ENCODE measurements at regions not wholly inside any gene's neighbourhood (a gene's known extent, or its start where the extent isn't known, plus 50 kb on each side); places are given as distances from the start of the nearest gene placed in this dataset.

DNA sequence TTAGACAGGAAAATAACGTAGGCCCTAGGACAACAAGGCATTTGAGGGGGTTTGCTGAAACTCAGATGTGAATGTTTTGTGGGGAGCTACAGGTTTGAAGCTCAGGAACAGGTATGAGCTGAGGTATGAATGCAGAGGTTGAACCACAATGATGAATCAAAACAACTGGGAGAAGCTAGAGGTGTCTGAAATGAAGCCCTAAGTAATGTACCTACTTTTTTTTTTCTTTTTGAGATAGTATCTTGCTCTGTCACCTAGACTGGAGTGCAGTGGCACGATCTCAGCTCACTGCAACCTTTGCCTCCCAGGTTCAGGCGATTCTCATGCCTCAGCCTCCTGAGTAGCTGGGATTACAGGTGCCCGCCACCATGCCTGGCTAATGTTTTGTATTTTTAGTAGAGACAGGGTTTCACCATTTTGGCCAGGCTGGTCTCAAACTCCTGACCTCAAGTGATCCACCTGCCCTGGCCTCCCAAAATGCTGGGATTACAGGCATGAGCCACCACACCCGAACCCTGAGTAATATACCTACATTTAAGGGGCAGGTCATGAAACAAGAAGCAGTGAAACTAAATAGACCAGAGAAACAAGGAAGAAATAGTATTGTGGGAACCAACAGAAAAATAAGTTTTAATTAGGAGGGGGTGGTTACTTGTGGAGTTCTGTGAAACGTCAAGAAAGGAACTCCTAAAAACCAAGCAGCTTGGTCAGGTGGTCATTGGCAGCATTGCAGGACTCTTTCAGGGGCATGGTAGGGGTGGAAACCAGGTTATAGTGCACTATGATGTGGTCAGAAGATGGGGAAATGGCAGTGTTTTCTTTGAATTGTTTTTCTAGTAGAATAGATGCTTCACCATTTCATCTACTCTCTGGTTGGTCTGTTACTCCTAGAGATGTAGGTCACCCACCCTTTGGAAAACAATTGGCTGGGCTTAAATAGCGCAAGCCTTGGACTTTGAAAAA is 138.1 kb downstream of the CD164 start (continued):
- TF ChIP-seq, protein P1, sequence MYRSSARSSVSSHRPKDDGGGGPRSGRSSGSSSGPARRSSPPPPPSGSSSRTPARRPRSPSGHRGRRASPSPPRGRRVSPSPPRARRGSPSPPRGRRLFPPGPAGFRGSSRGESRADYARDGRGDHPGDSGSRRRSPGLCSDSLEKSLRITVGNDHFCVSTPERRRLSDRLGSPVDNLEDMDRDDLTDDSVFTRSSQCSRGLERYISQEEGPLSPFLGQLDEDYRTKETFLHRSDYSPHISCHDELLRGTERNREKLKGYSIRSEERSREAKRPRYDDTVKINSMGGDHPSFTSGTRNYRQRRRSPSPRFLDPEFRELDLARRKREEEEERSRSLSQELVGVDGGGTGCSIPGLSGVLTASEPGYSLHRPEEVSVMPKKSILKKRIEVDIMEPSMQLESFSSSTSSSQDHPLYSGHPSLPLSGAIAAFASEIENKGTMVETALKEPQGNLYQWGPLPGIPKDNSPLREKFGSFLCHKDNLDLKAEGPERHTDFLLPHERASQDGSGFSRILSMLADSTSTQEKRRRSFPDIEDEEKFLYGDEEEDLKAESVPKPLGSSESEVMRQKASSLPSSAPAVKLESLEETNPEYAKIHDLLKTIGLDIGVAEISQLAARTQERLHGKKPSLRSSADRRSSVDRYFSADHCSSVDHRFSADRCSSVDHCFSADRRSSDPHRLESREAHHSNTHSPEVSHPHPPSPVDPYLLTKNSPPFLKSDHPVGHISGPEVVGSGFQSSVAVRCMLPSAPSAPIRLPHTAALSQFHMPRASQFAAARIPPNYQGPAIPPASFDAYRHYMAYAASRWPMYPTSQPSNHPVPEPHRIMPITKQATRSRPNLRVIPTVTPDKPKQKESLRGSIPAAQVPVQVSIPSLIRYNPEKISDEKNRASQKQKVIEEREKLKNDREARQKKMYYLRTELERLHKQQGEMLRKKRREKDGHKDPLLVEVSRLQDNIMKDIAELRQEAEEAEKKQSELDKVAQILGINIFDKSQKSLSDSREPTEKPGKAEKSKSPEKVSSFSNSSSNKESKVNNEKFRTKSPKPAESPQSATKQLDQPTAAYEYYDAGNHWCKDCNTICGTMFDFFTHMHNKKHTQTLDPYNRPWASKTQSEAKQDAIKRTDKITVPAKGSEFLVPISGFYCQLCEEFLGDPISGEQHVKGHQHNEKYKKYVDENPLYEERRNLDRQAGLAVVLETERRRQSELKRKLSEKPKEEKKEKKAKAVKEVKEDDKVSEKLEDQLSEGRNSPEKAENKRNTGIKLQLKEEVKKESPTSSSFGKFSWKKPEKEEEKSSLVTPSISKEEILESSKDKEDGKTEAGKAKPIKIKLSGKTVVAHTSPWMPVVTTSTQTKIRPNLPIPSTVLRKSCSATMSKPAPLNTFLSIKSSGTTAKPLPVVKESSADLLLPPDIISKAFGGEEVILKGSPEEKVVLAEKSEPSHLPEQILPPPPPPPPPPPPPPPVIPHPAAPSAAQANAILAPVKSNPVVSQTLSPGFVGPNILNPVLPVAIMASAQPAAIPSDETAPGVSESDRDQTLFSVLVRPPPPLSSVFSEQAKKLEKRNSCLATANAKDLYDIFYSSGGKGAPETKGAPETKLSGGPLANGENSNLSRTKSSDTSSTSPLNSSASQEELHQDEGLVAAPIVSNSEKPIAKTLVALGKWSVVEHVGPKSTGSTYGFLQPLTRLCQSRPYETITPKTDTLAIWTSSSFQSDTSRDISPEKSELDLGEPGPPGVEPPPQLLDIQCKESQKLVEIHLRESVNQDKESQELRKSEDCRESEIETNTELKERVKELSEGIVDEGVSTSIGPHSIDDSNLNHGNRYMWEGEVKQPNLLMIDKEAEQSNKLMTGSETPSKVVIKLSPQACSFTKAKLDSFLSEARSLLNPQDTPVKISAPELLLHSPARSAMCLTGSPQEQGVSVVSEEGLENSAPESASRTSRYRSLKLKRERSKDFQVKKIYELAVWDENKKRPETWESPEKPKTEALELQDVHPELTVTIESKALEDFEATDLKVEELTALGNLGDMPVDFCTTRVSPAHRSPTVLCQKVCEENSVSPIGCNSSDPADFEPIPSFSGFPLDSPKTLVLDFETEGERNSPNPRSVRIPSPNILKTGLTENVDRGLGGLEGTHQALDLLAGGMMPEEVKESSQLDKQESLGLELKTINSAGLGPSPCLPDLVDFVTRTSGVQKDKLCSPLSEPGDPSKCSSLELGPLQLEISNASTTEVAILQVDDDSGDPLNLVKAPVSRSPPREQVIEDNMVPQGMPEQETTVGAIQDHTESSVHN (IDR thresholded peaks at IDR 0.05; ENCODE audit: borderline replicate concordance in 1 of 2, low read depth in 1 of 2): no peak
- TF ChIP-seq ETV5 (CRISPR knock-in tag; IDR thresholded peaks at IDR 0.05; ENCODE audit: low read depth): no peak
- no peak for TF ChIP-seq FOXM1 (IDR thresholded peaks at IDR 0.05; ENCODE audit: low read depth)
- no peak for TF ChIP-seq FOXM1 (CRISPR knock-in tag; IDR thresholded peaks at IDR 0.05; ENCODE audit: low read depth)
- no peak for TF ChIP-seq PTTG1 (tag; IDR thresholded peaks at IDR 0.05; ENCODE audit: low read depth)
- TF ChIP-seq, protein P2, sequence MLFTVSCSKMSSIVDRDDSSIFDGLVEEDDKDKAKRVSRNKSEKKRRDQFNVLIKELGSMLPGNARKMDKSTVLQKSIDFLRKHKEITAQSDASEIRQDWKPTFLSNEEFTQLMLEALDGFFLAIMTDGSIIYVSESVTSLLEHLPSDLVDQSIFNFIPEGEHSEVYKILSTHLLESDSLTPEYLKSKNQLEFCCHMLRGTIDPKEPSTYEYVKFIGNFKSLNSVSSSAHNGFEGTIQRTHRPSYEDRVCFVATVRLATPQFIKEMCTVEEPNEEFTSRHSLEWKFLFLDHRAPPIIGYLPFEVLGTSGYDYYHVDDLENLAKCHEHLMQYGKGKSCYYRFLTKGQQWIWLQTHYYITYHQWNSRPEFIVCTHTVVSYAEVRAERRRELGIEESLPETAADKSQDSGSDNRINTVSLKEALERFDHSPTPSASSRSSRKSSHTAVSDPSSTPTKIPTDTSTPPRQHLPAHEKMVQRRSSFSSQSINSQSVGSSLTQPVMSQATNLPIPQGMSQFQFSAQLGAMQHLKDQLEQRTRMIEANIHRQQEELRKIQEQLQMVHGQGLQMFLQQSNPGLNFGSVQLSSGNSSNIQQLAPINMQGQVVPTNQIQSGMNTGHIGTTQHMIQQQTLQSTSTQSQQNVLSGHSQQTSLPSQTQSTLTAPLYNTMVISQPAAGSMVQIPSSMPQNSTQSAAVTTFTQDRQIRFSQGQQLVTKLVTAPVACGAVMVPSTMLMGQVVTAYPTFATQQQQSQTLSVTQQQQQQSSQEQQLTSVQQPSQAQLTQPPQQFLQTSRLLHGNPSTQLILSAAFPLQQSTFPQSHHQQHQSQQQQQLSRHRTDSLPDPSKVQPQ (CRISPR knock-in tag; IDR thresholded peaks at IDR 0.05; ENCODE audit: borderline replicate concordance): no peak
- TF ChIP-seq NFIX (CRISPR knock-in tag; IDR thresholded peaks at IDR 0.05; ENCODE audit: low read depth): no peak
- no peak for TF ChIP-seq TAF1 (IDR thresholded peaks at IDR 0.05; ENCODE audit: control insufficient read depth, extremely low read depth, insufficient read depth, low read length, severe bottlenecking)
- TF ChIP-seq ATF1 (CRISPR knock-in tag; IDR thresholded peaks at IDR 0.05): no peak
- TF ChIP-seq ATF1 (tag; IDR thresholded peaks at IDR 0.05): no peak
- TF ChIP-seq, protein P3, sequence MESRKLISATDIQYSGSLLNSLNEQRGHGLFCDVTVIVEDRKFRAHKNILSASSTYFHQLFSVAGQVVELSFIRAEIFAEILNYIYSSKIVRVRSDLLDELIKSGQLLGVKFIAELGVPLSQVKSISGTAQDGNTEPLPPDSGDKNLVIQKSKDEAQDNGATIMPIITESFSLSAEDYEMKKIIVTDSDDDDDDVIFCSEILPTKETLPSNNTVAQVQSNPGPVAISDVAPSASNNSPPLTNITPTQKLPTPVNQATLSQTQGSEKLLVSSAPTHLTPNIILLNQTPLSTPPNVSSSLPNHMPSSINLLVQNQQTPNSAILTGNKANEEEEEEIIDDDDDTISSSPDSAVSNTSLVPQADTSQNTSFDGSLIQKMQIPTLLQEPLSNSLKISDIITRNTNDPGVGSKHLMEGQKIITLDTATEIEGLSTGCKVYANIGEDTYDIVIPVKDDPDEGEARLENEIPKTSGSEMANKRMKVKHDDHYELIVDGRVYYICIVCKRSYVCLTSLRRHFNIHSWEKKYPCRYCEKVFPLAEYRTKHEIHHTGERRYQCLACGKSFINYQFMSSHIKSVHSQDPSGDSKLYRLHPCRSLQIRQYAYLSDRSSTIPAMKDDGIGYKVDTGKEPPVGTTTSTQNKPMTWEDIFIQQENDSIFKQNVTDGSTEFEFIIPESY (CRISPR knock-in tag; IDR thresholded peaks at IDR 0.05): no peak
- peak; percentile 59 for TF ChIP-seq ZNF384 (IDR thresholded peaks at IDR 0.05; ENCODE audit: low read depth, low read length)
- no peak for TF ChIP-seq RB1 (IDR thresholded peaks at IDR 0.05; ENCODE audit: low read depth)
- no peak for TF ChIP-seq CC2D1A (IDR thresholded peaks at IDR 0.05)
- no peak for TF ChIP-seq NCOA4 (IDR thresholded peaks at IDR 0.05; ENCODE audit: partially characterized antibody)

Measured in K562 (cell line).